Gastroesophageal sphincter (tissue), 4 donors: ENCODE measurements at regions not wholly inside any gene's neighbourhood (a gene's known extent, or its start where the extent isn't known, plus 50 kb on each side); places are given as distances from the start of the nearest gene placed in this dataset.

Experiments
- ATAC-seq: fragments of 150-250 bp; one replicate; pipeline ENCODE4 v1.9.1; 2016; ENCODE audit warnings: mild to moderate bottlenecking, moderate library complexity
- H3K27ac ChIP-seq, 4 donors: fragments of 200-600 bp; sonication (generic) in 3 of 4; 1 replicate in 3 of 4; 2 replicates in 1 of 4; pipeline ENCODE4 v1.5.1; 2016 to 2019
- H3K27me3 ChIP-seq: fragments of 200-600 bp; sonication (generic); one replicate; pipeline ENCODE4 v1.5.1; 2019
- H3K36me3 ChIP-seq, 2 donors: fragments of 200-600 bp; sonication (generic); one replicate each; pipeline ENCODE4 v1.5.1; 2019; ENCODE audit warnings: control low read depth in 1 of 2
- H3K4me1 ChIP-seq, 3 donors: fragments of 200-600 bp; sonication (generic); 1 replicate in 2 of 3; 2 replicates in 1 of 3; pipeline ENCODE4 v1.5.1; 2016 to 2019; ENCODE audit warnings: control low read depth in 2 of 3
- H3K4me3 ChIP-seq, 2 donors: fragments of 200-600 bp; sonication (generic); one replicate each; pipeline ENCODE4 v1.5.1; 2019; ENCODE audit warnings: mild to moderate bottlenecking in 1 of 2, moderate library complexity in 1 of 2
- H3K9me3 ChIP-seq, 3 donors: fragments of 200-600 bp; sonication (generic); one replicate each; pipeline ENCODE4 v1.5.1; 2017 to 2019; ENCODE audit warnings: control low read depth in 2 of 3
- CTCF ChIP-seq, 4 experiments: fragments of 200-600 bp in 2 of 4; fragments of 450-650 bp in 2 of 4; sonication (generic) in 1 of 4; IDR thresholded peaks; one replicate each; pipeline ENCODE4 v1.5.1; 2017 to 2019; ENCODE audit warnings: antibody characterized with exemption in 4 of 4, mild to moderate bottlenecking in 2 of 4, moderate library complexity in 2 of 4
- EP300 ChIP-seq: sonication (generic); formaldehyde crosslinking; IDR thresholded peaks from one replicate; pipeline ENCODE4 v1.6.1; 2017; ENCODE audit warnings: antibody characterized with exemption, mild to moderate bottlenecking
- POLR2A ChIP-seq, 2 donors: fragments of 450-650 bp; IDR thresholded peaks; one replicate each; pipeline ENCODE4 v1.6.1; 2017; ENCODE audit warnings: antibody characterized with exemption in 2 of 2, mild to moderate bottlenecking in 2 of 2, moderate library complexity in 1 of 2
- POLR2AphosphoS5 ChIP-seq: sonication (generic); formaldehyde crosslinking; IDR thresholded peaks from one replicate; pipeline ENCODE4 v1.6.1; 2017; ENCODE audit warnings: antibody characterized with exemption
- WGBS, 2 donors: methylation state at CpG; one replicate each; pipeline ENCODE4 v1.1.5; 2018; ENCODE audit warnings: low coverage in 1 of 2; 5-methylcytosine and 5-hydroxymethylcytosine counted together

GRCh38 chr4:165794834-165795233 lies 78.2 kb upstream of the TLL1 start:
- Histone ChIP-seq H3K27me3 (no peaks in the 10 kb centered on the region), H3K27ac (no peak overlapping the region), H3K4me1 (no peaks in the 10 kb centered on the region), H3K36me3 (no peaks in the 10 kb centered on the region), H3K9me3 (no peaks in the 10 kb centered on the region), H3K4me3 (no peak overlapping the region)
- ATAC-seq, result no peak
- TF ChIP-seq POLR2AphosphoS5, result no peak
- TF ChIP-seq CTCF (IDR thresholded peaks at IDR 0.05), result no peak
- TF ChIP-seq EP300, result no peak
- TF ChIP-seq POLR2A (IDR thresholded peaks at IDR 0.05), result no peak

- Histone ChIP-seq H3K27me3 (no peaks in the 10 kb centered on the region), H3K36me3 (no peaks in the 10 kb centered on the region), H3K9me3 (no peaks in the 10 kb centered on the region), H3K4me1 (peaks cover 0 to 6% (median 0%) of the 10 kb centered on the region in 3 donors), H3K27ac (no peak overlapping the region), H3K4me3 (no peak overlapping the region)
- no peak for TF ChIP-seq EP300
- 100% methylated on average over 2 of the region's 28 CpGs; no CpG with 5 or more reads in 1 of the 2 donors for WGBS, 2 donors
- no peak for ATAC-seq
These were observed 73.6 kb upstream of the TLL1 start for GRCh38 chr4:165799384-165799815.

DNA sequence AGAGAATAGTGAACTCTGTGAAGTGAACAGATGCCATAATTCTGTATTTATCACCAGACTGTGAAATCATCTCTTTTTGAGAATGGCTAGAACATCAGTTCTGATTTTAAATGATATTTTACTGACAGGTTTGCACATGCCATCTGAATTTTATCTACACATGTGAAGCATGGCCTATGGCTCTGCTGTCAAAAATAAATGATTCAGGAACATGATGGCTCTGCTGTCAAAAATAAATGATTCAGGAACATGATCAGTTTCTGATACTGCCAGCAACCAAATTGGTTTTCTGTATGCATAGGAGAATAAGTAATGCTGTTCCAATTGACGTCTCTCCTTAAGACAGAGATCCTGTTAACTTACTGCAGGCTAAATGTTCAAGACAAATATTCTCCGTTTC lies 70.6 kb upstream of the TLL1 start:
- ATAC-seq, result no peak
- Histone ChIP-seq H3K4me3 (no peak overlapping the region), H3K9me3 (no peaks in the 10 kb centered on the region), H3K27me3 (no peaks in the 10 kb centered on the region), H3K27ac (no peak overlapping the region), H3K36me3 (no peaks in the 10 kb centered on the region), H3K4me1 (peaks cover 0 to 6% (median 0%) of the 10 kb centered on the region in 3 donors)
- WGBS, 2 donors, result 49 to 66% methylated on average over 2 of the region's 2 CpGs
- TF ChIP-seq POLR2AphosphoS5 (no peak), POLR2A (IDR thresholded peaks at IDR 0.05) (no peak), EP300 (no peak), CTCF (IDR thresholded peaks at IDR 0.05) (no peak)

GRCh38 chr4:165803005-165803404 lies 70.0 kb upstream of the TLL1 start:
- H3K4me3 ChIP-seq, result no peak overlapping the region
- no peak overlapping the region for H3K27ac ChIP-seq
- H3K36me3 ChIP-seq, result no peaks in the 10 kb centered on the region
- no peaks in the 10 kb centered on the region for H3K27me3 ChIP-seq
- peaks cover 0 to 6% (median 0%) of the 10 kb centered on the region in 3 donors for H3K4me1 ChIP-seq
- TF ChIP-seq EP300 (no peak), POLR2AphosphoS5 (no peak), CTCF (IDR thresholded peaks at IDR 0.05) (no peak), POLR2A (IDR thresholded peaks at IDR 0.05) (no peak)
- no peak for ATAC-seq
- no peaks in the 10 kb centered on the region for H3K9me3 ChIP-seq

DNA sequence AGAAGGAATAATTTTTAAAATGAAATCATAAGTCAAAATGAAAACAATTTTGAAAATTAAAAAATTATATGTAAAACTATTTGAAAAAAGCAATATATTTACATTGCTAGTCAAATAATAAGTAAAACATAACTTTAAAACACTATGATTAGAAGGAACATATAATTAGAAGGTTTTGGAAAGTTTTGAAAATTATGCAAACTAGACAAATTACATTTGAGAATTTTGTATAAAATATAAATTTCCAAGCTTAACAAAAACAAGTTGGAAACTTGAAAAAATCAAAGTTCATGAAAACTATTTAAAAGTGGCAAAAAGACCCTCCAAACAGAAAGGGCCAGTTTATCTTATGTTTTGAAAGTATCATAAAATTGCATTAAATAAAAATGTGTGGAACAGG lies 67.6 kb upstream of the TLL1 start:
- Histone ChIP-seq H3K9me3 (no peaks in the 10 kb centered on the region), H3K27ac (no peak overlapping the region), H3K27me3 (no peaks in the 10 kb centered on the region), H3K36me3 (no peaks in the 10 kb centered on the region), H3K4me3 (no peak overlapping the region), H3K4me1 (peaks cover 0 to 6% (median 0%) of the 10 kb centered on the region in 3 donors)
- no peak for ATAC-seq
- TF ChIP-seq POLR2A (IDR thresholded peaks at IDR 0.05), result no peak
- TF ChIP-seq POLR2AphosphoS5, result no peak
- TF ChIP-seq CTCF (IDR thresholded peaks at IDR 0.05), result no peak
- TF ChIP-seq EP300, result no peak

GRCh38 chr4:165806613-165807012 lies 66.4 kb upstream of the TLL1 start:
- TF ChIP-seq EP300 (no peak), POLR2A (IDR thresholded peaks at IDR 0.05) (no peak), POLR2AphosphoS5 (no peak), CTCF (IDR thresholded peaks at IDR 0.05) (no peak)

More at GRCh38 chr4:165806613-165807012, 66.4 kb upstream of the TLL1 start:
- no peak overlapping the region for H3K27ac ChIP-seq
- no peak for ATAC-seq
- H3K4me3 ChIP-seq, result no peak overlapping the region
- H3K4me1 ChIP-seq, result peaks cover 0 to 6% (median 0%) of the 10 kb centered on the region in 3 donors
- H3K36me3 ChIP-seq, result no peaks in the 10 kb centered on the region
- H3K27me3 ChIP-seq, result no peaks in the 10 kb centered on the region
- H3K9me3 ChIP-seq, result no peaks in the 10 kb centered on the region
